Left lung (tissue), 4 donors: ENCODE measurements at regions not wholly inside any gene's neighbourhood (a gene's known extent, or its start where the extent isn't known, plus 50 kb on each side); places are given as distances from the start of the nearest gene placed in this dataset.
A peak's percentile ranks its signal among the peaks of the same experiment; 100 is the strongest.

Source experiments
- ATAC-seq: fragments of 200-7000 bp; cut with Tn5 transposase; one replicate; pipeline ENCODE4 v1.9.1; 2020; ENCODE audit warnings: moderate library complexity
- DNase-seq, 4 donors: peaks; one replicate each; pipeline ENCODE4 v3.0.0-alpha.2; 2013 to 2020
- H3K27ac ChIP-seq, 2 donors: fragments of 200-600 bp; sonication (generic) in 1 of 2; one replicate each; pipeline versions ENCODE4 v1.5.0 to v1.8.0; 2020 to 2021
- H3K27me3 ChIP-seq, 2 donors: fragments of 200-600 bp; sonication (generic) in 1 of 2; one replicate each; pipeline versions ENCODE4 v1.5.0 to v1.8.0; 2020 to 2021
- H3K36me3 ChIP-seq, 2 donors: fragments of 200-600 bp; sonication (generic) in 1 of 2; one replicate each; pipeline versions ENCODE4 v1.5.0 to v1.8.0; 2020 to 2021
- H3K4me1 ChIP-seq, 2 donors: fragments of 200-600 bp; one replicate each; pipeline ENCODE4 v1.8.0; 2021
- H3K4me3 ChIP-seq, 2 donors: fragments of 200-600 bp; sonication (generic) in 1 of 2; one replicate each; pipeline versions ENCODE4 v1.5.0 to v1.8.0; 2020 to 2021; ENCODE audit warnings: mild to moderate bottlenecking in 1 of 2
- H3K9me3 ChIP-seq, 2 donors: fragments of 200-600 bp; sonication (generic) in 1 of 2; one replicate each; pipeline versions ENCODE4 v1.5.0 to v1.8.0; 2020 to 2021
- intact Hi-C, 2 donors: fragments of 100-400 bp; cut with DNase I; formaldehyde crosslinking; loops; one replicate each; pipeline versions ENCODE4 v1.11.2 to v1.14.2; 2022
- TF ChIP-seq, protein P1 (sequence below), 2 donors: fragments of 200-600 bp; sonication (generic) in 1 of 2; IDR thresholded peaks; one replicate each; pipeline versions ENCODE4 v1.5.0 to v1.8.0; 2021; ENCODE audit warnings: antibody characterized with exemption in 2 of 2
- donor health status: DM: no; HTN: yes; CAD: no.
- donor health status: DM: no; HTN: no; CAD: no.

- Histone ChIP-seq H3K27ac (no peak overlapping the region), H3K36me3 (no peaks in the 10 kb centered on the region), H3K4me3 (no peak overlapping the region), H3K9me3 (peaks cover 0 to 5% of the 10 kb centered on the region in 2 donors), H3K27me3 (no peaks in the 10 kb centered on the region), H3K4me1 (no peaks in the 10 kb centered on the region)
- TF ChIP-seq, protein P1, sequence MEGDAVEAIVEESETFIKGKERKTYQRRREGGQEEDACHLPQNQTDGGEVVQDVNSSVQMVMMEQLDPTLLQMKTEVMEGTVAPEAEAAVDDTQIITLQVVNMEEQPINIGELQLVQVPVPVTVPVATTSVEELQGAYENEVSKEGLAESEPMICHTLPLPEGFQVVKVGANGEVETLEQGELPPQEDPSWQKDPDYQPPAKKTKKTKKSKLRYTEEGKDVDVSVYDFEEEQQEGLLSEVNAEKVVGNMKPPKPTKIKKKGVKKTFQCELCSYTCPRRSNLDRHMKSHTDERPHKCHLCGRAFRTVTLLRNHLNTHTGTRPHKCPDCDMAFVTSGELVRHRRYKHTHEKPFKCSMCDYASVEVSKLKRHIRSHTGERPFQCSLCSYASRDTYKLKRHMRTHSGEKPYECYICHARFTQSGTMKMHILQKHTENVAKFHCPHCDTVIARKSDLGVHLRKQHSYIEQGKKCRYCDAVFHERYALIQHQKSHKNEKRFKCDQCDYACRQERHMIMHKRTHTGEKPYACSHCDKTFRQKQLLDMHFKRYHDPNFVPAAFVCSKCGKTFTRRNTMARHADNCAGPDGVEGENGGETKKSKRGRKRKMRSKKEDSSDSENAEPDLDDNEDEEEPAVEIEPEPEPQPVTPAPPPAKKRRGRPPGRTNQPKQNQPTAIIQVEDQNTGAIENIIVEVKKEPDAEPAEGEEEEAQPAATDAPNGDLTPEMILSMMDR (IDR thresholded peaks at IDR 0.05), result no peak
- intact Hi-C loops, result no loop called here
- no peak for ATAC-seq
- DNase-seq, result no peak
Measured at GRCh38 chr1:79744746-79745145, 738.2 kb upstream of the ADGRL4 start.

- Histone ChIP-seq H3K36me3 (no peaks in the 10 kb centered on the region), H3K4me1 (no peaks in the 10 kb centered on the region), H3K27ac (no peak overlapping the region), H3K9me3 (peaks cover 0 to 9% of the 10 kb centered on the region in 2 donors), H3K4me3 (no peak overlapping the region), H3K27me3 (no peaks in the 10 kb centered on the region)
- no peak for ATAC-seq
- TF ChIP-seq, protein P1 (IDR thresholded peaks at IDR 0.05), result no peak
- no peak for DNase-seq
- intact Hi-C loops, result no loop called here
Measured at GRCh38 chr1:79741720-79742421, 735.3 kb upstream of the ADGRL4 start.

DNA sequence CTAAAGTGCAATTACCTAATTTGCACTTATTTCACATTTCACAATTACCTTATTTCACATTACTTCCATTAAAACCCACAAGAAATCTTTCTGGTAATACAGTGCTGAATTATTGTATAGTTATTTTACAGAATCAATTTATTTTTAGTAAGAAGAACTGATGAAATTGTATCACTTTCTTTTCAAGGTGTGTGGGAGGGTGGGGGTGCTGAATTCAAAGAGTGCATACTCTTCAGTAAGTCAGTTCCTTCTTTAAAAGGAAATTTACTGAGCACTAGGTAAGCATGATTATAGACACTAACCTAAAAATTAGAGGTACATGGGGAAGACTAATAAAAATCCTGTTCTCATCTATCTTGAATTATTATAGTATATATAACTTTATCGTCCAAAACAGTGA lies 731.6 kb upstream of the ADGRL4 start:
- no peaks in the 10 kb centered on the region for H3K27me3 ChIP-seq
- H3K4me3 ChIP-seq, result no peak overlapping the region
- H3K4me1 ChIP-seq, result no peaks in the 10 kb centered on the region
- DNase-seq (no peak), ATAC-seq (no peak)
- H3K27ac ChIP-seq, result no peak overlapping the region
- TF ChIP-seq, protein P1 (IDR thresholded peaks at IDR 0.05), result no peak
- no peaks in the 10 kb centered on the region for H3K36me3 ChIP-seq
- intact Hi-C loops, result no loop called here
- peaks cover 0 to 21% of the 10 kb centered on the region in 2 donors for H3K9me3 ChIP-seq

DNA sequence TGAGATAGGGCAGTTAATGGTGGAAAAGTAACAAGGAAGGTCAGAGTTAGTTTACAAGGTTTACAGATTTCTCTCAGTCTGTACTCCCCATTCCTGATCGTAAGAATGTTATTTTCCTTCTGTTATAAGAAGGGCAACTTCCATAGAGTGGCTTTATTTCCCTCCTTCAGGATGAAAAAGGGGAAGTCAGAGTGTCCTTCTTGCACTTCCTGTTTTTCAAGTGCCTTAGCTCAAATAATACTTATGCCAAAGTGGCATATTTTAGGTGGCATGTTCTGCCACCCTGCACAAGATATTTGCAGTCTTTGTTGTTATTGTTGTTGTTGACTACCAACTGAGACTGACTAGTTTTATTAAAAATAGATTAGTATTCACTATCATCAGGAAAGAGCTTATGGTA lies 730.7 kb upstream of the ADGRL4 start:
- DNase-seq, result no peak
- no peaks in the 10 kb centered on the region for H3K27me3 ChIP-seq
- H3K4me1 ChIP-seq, result no peaks in the 10 kb centered on the region
- H3K9me3 ChIP-seq, result peaks cover 0 to 17% of the 10 kb centered on the region in 2 donors
- TF ChIP-seq, protein P1 (IDR thresholded peaks at IDR 0.05), result no peak
- ATAC-seq, result peak; percentile 49
- no peak overlapping the region for H3K4me3 ChIP-seq
- no peak overlapping the region for H3K27ac ChIP-seq
- no peaks in the 10 kb centered on the region for H3K36me3 ChIP-seq
- intact Hi-C loops, result no loop called here

- Histone ChIP-seq H3K27ac (no peak overlapping the region), H3K27me3 (no peaks in the 10 kb centered on the region), H3K4me3 (no peak overlapping the region), H3K9me3 (peaks cover 0 to 14% of the 10 kb centered on the region in 2 donors), H3K4me1 (no peaks in the 10 kb centered on the region), H3K36me3 (no peaks in the 10 kb centered on the region)
- ATAC-seq (no peak), DNase-seq (no peak)
- intact Hi-C loops, result no loop called here
- TF ChIP-seq, protein P1 (IDR thresholded peaks at IDR 0.05), result no peak
Measured at GRCh38 chr1:79732950-79733349, 726.4 kb upstream of the ADGRL4 start.
